HepG2 (cell line): ENCODE measurements at regions not wholly inside any gene's neighbourhood (a gene's known extent, or its start where the extent isn't known, plus 50 kb on each side); places are given as distances from the start of the nearest gene placed in this dataset.

Experiments used
- ATAC-seq: fragments of 200-7000 bp; cut with Tn5 transposase; 3 replicates; pipeline ENCODE4 v1.9.1; 2020; ENCODE audit warnings: mild to moderate bottlenecking, moderate library complexity
- BruUV-seq: library from RNA; stranded (reverse); fragments of 400-500 nt; replicated peaks from 2 replicates; lab custom pipeline; 2021; lab: Mats Ljungman, UMichigan
- CTCF ChIA-PET: fragments of 300-600 bp; formaldehyde crosslinking; extraction: SDS; loops from one replicate; lab custom pipeline; 2021; ENCODE audit warnings: low total read pairs, inconsistent platforms, low intra/inter-chr PET ratio; lab: Yijun Ruan, JAX
- POLR2A ChIA-PET: fragments of 350-600 bp; sonication (Branson Sonifier 250); formaldehyde crosslinking; loops from one replicate; lab custom pipeline; 2020; ENCODE audit warnings: antibody characterized with exemption, inconsistent platforms; lab: Yijun Ruan, JAX
- DNase-seq: peaks from one replicate; pipeline ENCODE4 v3.0.0-alpha.2; 2015; ENCODE audit warnings: low spot score
- FAIRE-seq: peaks from 3 replicates; lab custom pipeline; 2011; peaks lifted over from hg19 to GRCh38; lab: Jason Lieb, UNC
- H2AFZ ChIP-seq: one replicate; pipeline ENCODE4 v1.6.1; 2011; ENCODE audit warnings: low read length, inconsistent platforms
- H3K27ac ChIP-seq: fragments of 300-600 bp; 3 replicates; pipeline ENCODE4 v1.8.0; 2011; ENCODE audit warnings: mixed run types, mild to moderate bottlenecking, mixed read lengths, low read length, inconsistent platforms; ENCODE audit not compliant: insufficient read depth; ENCODE audit errors: extremely low read length
- H3K27me3 ChIP-seq, 2 experiments: fragments of 200-600 bp in 1 of 2; 2 replicates in 1 of 2; 3 replicates in 1 of 2; pipeline versions ENCODE4 v1.6.0 to v1.8.0; 2011; ENCODE audit warnings: low read length in 2 of 2, mild to moderate bottlenecking in 2 of 2, moderate library complexity in 2 of 2, inconsistent platforms in 1 of 2; ENCODE audit not compliant: insufficient read depth in 2 of 2, control insufficient read depth in 1 of 2
- H3K36me3 ChIP-seq, 2 experiments: fragments of 200-600 bp in 1 of 2; replicated peaks in 1 of 2; 2 replicates in 1 of 2; 3 replicates in 1 of 2; pipeline versions ENCODE4 v1.5.1 to v1.8.0; 2011; ENCODE audit warnings: low read length in 2 of 2, inconsistent platforms in 1 of 2; ENCODE audit not compliant: insufficient read depth in 2 of 2, control insufficient read depth in 1 of 2
- H3K4me1 ChIP-seq: 2 replicates; pipeline ENCODE4 v1.5.1; 2012; ENCODE audit warnings: low read length, inconsistent platforms; ENCODE audit not compliant: insufficient read depth
- H3K4me2 ChIP-seq: 2 replicates; pipeline ENCODE4 v1.6.0; 2011; ENCODE audit warnings: low read depth, low read length, inconsistent platforms
- H3K4me3 ChIP-seq, 3 experiments: fragments of 200-600 bp in 1 of 3; sonication (generic), shearing (Covaris generic) in 1 of 3; replicated peaks in 1 of 3; 2 replicates each; pipeline ENCODE4 v1.5.1; 2011 to 2016; ENCODE audit warnings: low read length in 3 of 3, inconsistent platforms in 2 of 3, low read depth in 2 of 3, mild to moderate bottlenecking in 2 of 3, control low read depth in 1 of 3, mixed read lengths in 1 of 3; ENCODE audit not compliant: insufficient read depth in 1 of 3
- H3K79me2 ChIP-seq: one replicate; pipeline ENCODE4 v1.6.1; 2011; ENCODE audit warnings: low read length, inconsistent platforms; ENCODE audit not compliant: insufficient read depth
- H3K9ac ChIP-seq: 2 replicates; pipeline ENCODE4 v1.6.0; 2011; ENCODE audit warnings: mild to moderate bottlenecking, low read depth, low read length, inconsistent platforms; ENCODE audit not compliant: insufficient read depth
- H3K9me3 ChIP-seq: 2 replicates; pipeline ENCODE4 v1.5.1; 2012; ENCODE audit warnings: mild to moderate bottlenecking, low read length
- H4K20me1 ChIP-seq: 2 replicates; pipeline ENCODE4 v1.6.0; 2011; ENCODE audit warnings: inconsistent platforms, mild to moderate bottlenecking, low read length, moderate library complexity; ENCODE audit not compliant: insufficient read depth
- FOXK1 ChIP-seq: sonication (generic); formaldehyde crosslinking; IDR thresholded peaks from 2 replicates; pipeline ENCODE4 v1.4.0; 2020; ENCODE audit warnings: low read depth, missing genetic modification reagents, borderline replicate concordance
- HIC2 ChIP-seq: sonication (generic); formaldehyde crosslinking; IDR thresholded peaks from 2 replicates; pipeline ENCODE4 v1.9.0; 2022; ENCODE audit warnings: low read depth, missing genetic modification reagents
- HNRNPLL ChIP-seq: fragments of 200-400 bp; formaldehyde crosslinking; IDR thresholded peaks from 2 replicates; pipeline ENCODE4 v1.6.1; 2017; ENCODE audit warnings: mild to moderate bottlenecking, low read depth, low read length; ENCODE audit not compliant: poor library complexity, severe bottlenecking
- HOXA3 ChIP-seq: sonication (generic); formaldehyde crosslinking; IDR thresholded peaks from 2 replicates; pipeline ENCODE4 v1.5.0; 2020; ENCODE audit warnings: missing genetic modification reagents
- MAF1 ChIP-seq: sonication (generic); formaldehyde crosslinking; IDR thresholded peaks from 2 replicates; pipeline ENCODE4 v1.5.0; 2020; ENCODE audit warnings: missing genetic modification reagents, borderline replicate concordance
- PRDM15 ChIP-seq: sonication (generic); formaldehyde crosslinking; IDR thresholded peaks from 2 replicates; pipeline ENCODE4 v1.4.0; 2020; ENCODE audit warnings: missing genetic modification reagents
- SIN3A ChIP-seq: IDR thresholded peaks from 2 replicates; pipeline ENCODE4 v1.6.1; 2011; ENCODE audit warnings: low read depth, mild to moderate bottlenecking, control low read depth, low read length, borderline replicate concordance
- SIN3B ChIP-seq: fragments of 150-350 bp; IDR thresholded peaks from 2 replicates; pipeline ENCODE4 v1.6.1; 2014; ENCODE audit warnings: low read length
- ZNF224 ChIP-seq: sonication (generic); formaldehyde crosslinking; IDR thresholded peaks from 2 replicates; pipeline ENCODE4 v1.5.0; 2020; ENCODE audit warnings: mild to moderate bottlenecking, missing genetic modification reagents
- WGBS: methylation state at CpG from one replicate; pipeline ENCODE4 v1.1.6; 2017; ENCODE audit warnings: low lambda C conversion rate; 5-methylcytosine and 5-hydroxymethylcytosine counted together
- in situ Hi-C: cut with HindIII; loops from 2 replicates; pipeline ENCODE4 v1.10.0; 2017; ENCODE audit warnings: low pct_unique_long_range_greater_than_20kb; ENCODE audit not compliant: extremely low pct_ligation_motif_present
- intact Hi-C: fragments of 100-400 bp; cut with micrococcal nuclease; formaldehyde crosslinking; loops from one replicate; pipeline ENCODE4 v1.10.0; 2022; ENCODE audit not compliant: unreplicated experiment

GRCh38 chr7:1355568-1356340, 103.5 kb downstream of the MICALL2 start:
- intact Hi-C loops (no loop called here), in situ Hi-C loops (no loop called here)
- peaks cover 4 to 41% of the 10 kb centered on the region in 2 experiments; a peak in 4 of 5 replicates for H3K27me3 ChIP-seq
- no peaks in the 10 kb centered on the region for H3K79me2 ChIP-seq
- no peak overlapping the region for H3K4me2 ChIP-seq
- no peak overlapping the region for H3K27ac ChIP-seq
- CTCF ChIA-PET = no interaction called here
- H3K4me3 ChIP-seq = no peak overlapping the region
- H4K20me1 ChIP-seq = no peaks in the 10 kb centered on the region
- FAIRE-seq (no peak), DNase-seq (no peak), ATAC-seq (no peak)
- H3K9ac ChIP-seq = no peak overlapping the region
- no peak for TF ChIP-seq FOXK1
- no peak for TF ChIP-seq HOXA3 (CRISPR knock-in tag)
- no peak for TF ChIP-seq HNRNPLL
- no peak for TF ChIP-seq HIC2 (CRISPR knock-in tag)
- TF ChIP-seq SIN3A = no peak
- no peak for TF ChIP-seq ZNF224 (CRISPR knock-in tag)
- no peak for TF ChIP-seq SIN3B
- no peak for TF ChIP-seq MAF1
- no peak for TF ChIP-seq PRDM15
- no peaks in the 10 kb centered on the region for H3K4me1 ChIP-seq
- 41% methylated on average over 13 of the region's 24 CpGs for WGBS
- no TSS peak for BruUV-seq
- POLR2A ChIA-PET = no interaction called here
- H3K36me3 ChIP-seq = no peaks in the 10 kb centered on the region
- H3K9me3 ChIP-seq = no peaks in the 10 kb centered on the region
- no peak overlapping the region for H2AFZ ChIP-seq
